HG02973 (cell line): ENCODE measurements at regions not wholly inside any gene's neighbourhood (a gene's known extent, or its start where the extent isn't known, plus 50 kb on each side); places are given as distances from the start of the nearest gene placed in this dataset.
"Not testable (repeated sequence)": the region's sequence is repeated elsewhere in the genome, so short reads cannot be mapped to it uniquely, and the experiment has no call there.

Experiments
- ATAC-seq: cut with Tn5 transposase; IDR thresholded peaks from one replicate; pipeline ENCODE4 v1.9.1; 2021; ENCODE audit warnings: moderate library complexity; ENCODE audit not compliant: unreplicated experiment

- no peak for ATAC-seq
Observed at GRCh38 chr3:145197821-145198220, 963.2 kb downstream of the PLOD2 start.

- no peak for ATAC-seq
Observed at GRCh38 chr3:145209561-145209960, 951.4 kb downstream of the PLOD2 start.

GRCh38 chr3:145219355-145220235 lies 941.4 kb downstream of the PLOD2 start:
- ATAC-seq = no peak

GRCh38 chr3:145224886-145225285 lies 936.1 kb downstream of the PLOD2 start:
- no peak for ATAC-seq

- ATAC-seq = no peak
Observed at GRCh38 chr3:145243875-145244274, 917.1 kb downstream of the PLOD2 start.

GRCh38 chr3:145244327-145244726 lies 916.7 kb downstream of the PLOD2 start:
- no peak for ATAC-seq

- ATAC-seq = no peak
Observed at GRCh38 chr3:145246291-145246690, 914.7 kb downstream of the PLOD2 start.

GRCh38 chr3:145248928-145249327 lies 912.1 kb downstream of the PLOD2 start:
- ATAC-seq = no peak

GRCh38 chr3:145251311-145251710 lies 909.7 kb downstream of the PLOD2 start:
- no peak for ATAC-seq

GRCh38 chr3:145257967-145258366 lies 903.0 kb downstream of the PLOD2 start:
- not testable (repeated sequence) for ATAC-seq

- no peak for ATAC-seq
Observed at GRCh38 chr3:145259166-145259880, 901.7 kb downstream of the PLOD2 start.

- not testable (repeated sequence) for ATAC-seq
Observed at GRCh38 chr3:145263458-145263857, 897.5 kb downstream of the PLOD2 start.

- no peak for ATAC-seq
Observed at GRCh38 chr3:145266368-145266767, 894.6 kb downstream of the PLOD2 start.

GRCh38 chr3:145269106-145269505 lies 891.9 kb downstream of the PLOD2 start:
- ATAC-seq = no peak

- ATAC-seq = no peak
Observed at GRCh38 chr3:145272684-145273083, 888.3 kb downstream of the PLOD2 start.

GRCh38 chr3:145282505-145282904 lies 878.5 kb downstream of the PLOD2 start:
- ATAC-seq = no peak

- peak; percentile 62 for ATAC-seq
Observed at GRCh38 chr3:145286937-145287336, 874.0 kb downstream of the PLOD2 start.

- ATAC-seq = no peak
Observed at GRCh38 chr3:145290010-145290409, 871.0 kb downstream of the PLOD2 start.

GRCh38 chr3:145294572-145294971 lies 866.4 kb downstream of the PLOD2 start:
- no peak for ATAC-seq

GRCh38 chr3:145307272-145307671 lies 853.7 kb downstream of the PLOD2 start:
- ATAC-seq = no peak

GRCh38 chr3:145313751-145314150 lies 847.2 kb downstream of the PLOD2 start:
- ATAC-seq = no peak

- not testable (repeated sequence) for ATAC-seq
Observed at GRCh38 chr3:145316253-145316652, 844.7 kb downstream of the PLOD2 start.
